ENCODE measurements at regions not wholly inside any gene's neighbourhood (a gene's known extent, or its start where the extent isn't known, plus 50 kb on each side); places are given as distances from the start of the nearest gene placed in this dataset.

DNA sequence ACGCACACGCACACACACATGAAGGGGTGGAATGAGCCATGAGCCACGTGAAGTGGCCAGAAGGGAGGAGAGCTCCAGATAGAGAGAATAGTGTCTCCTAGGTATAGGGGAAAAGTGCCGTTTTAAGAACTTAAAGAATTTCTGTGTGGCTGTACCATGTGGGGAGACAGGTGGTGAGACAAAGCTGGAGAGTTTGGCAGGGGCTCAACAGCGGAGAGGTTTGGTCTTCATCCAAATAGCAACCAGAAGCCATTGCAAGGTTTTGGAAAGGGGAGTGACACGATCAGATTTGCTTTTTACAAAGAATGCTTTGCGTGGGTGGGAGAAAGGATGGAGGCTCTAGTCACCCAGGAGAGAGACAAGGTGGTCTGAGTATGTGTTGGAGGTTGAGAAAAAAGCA is 146.0 kb downstream of the IL20RB start:
- TF ChIP-seq GATA3 (IDR thresholded peaks at IDR 0.05; ENCODE audit: low read depth, low read length), result no peak
- TF ChIP-seq GATA2 (IDR thresholded peaks at IDR 0.05; ENCODE audit: low read depth, low read length), result no peak

GRCh38 chr3:137105277-137105977 is 147.6 kb downstream of the IL20RB start:
- TF ChIP-seq GATA2 (IDR thresholded peaks at IDR 0.05; ENCODE audit: low read depth, low read length) (no peak), GATA3 (IDR thresholded peaks at IDR 0.05; ENCODE audit: low read depth, low read length) (no peak)

DNA sequence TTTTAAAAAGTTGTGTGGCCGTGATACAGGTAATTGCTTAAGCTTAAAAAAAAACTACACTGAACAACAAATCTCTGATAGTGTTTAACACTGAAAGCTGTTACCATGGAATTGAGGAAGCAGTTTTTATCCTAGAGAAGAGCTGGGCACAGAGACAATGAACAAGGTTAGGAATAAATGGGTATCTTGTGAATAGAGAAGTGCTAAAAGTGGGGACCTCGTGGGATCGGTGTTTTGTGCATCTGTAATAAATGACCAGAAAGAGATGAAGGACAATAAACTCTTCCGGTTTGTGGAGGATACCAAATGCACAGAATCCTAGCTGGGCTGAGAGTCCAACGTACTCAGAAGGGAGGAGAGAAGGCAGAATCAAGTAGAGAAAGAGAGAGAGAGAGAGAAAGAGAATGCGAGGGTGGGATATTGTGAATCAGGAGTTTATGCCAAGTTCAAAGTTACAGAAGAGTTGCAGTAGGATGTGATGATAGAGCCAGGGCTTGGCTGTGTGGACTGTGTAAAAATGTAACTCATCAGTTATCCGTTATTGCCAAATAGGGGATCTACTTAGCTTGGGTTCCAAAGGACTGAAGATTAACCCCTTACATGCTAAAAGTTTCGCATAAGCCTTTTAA is 148.9 kb downstream of the IL20RB start:
- TF ChIP-seq GATA3 (IDR thresholded peaks at IDR 0.05; ENCODE audit: low read depth, low read length), result no peak
- no peak for TF ChIP-seq GATA2 (IDR thresholded peaks at IDR 0.05; ENCODE audit: low read depth, low read length)

DNA sequence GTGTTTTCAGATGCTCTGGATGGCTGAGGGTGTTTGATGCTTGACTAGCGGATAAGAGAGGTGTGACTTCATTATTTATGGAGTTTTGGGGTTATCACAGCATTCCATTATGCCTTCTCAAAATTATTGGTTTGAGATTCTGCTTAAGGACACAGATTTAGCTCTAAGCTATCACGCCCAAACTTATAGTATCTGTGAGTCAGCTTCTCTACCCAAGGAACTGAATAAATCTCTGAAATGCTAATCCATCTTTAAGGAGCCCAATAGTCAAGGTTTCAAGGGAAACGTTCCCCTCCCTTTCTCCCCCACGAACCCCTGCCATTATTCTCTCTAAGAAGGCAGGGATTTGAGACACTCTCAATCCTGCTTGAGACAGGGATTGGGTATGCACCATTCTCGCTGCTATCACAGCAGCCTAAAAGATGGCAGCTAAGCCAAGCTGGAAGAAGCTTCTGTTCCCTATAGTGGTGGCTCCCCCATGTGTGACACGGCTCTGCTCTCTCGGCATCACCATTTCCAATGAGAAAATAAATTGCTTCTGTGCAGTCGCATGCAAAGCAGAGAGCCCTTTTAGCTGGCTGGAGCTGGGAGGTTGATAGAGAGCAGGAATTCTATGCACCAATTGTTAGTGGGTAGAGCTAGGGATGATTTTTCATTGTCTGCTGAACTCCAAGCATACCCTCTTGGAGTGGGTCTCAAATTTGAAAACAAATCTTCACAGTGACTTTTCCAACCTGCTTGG is 151.1 kb downstream of the IL20RB start:
- TF ChIP-seq GATA3 (IDR thresholded peaks at IDR 0.05; ENCODE audit: low read depth, low read length) (no peak), GATA2 (IDR thresholded peaks at IDR 0.05; ENCODE audit: low read depth, low read length) (no peak)

DNA sequence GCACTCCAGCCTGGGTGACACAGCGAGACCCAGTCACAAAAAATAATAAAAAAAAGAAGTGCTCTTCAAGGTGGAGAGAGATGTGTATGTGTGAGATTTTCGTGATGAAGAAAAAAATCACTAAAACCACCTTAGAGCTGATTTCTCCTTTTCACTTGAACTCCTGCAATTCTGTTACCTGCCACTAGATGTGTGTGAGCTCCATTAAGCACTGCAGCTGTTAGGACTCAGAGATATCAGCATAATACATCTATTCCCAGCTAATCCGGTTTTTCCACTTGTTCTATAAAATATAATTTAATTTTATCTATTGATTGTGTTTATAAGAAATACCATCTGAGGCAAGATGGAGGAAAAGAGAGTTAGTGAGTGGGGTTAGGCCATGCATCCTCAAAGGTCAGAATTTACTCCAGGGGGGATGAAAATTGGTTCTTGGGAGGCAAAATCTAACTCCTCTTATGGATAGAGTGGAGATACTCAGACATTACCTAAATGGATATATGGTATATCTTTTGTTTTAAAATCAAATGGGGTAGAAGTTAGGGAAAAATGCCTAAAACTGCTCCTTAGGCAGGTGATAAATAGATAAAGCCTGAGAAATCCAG is 152.7 kb downstream of the IL20RB start:
- peak; percentile 82 for TF ChIP-seq GATA3 (IDR thresholded peaks at IDR 0.05; ENCODE audit: low read depth, low read length)
- peak; percentile 59; the same call in 1 of the 2 replicates for TF ChIP-seq GATA2 (IDR thresholded peaks at IDR 0.05; ENCODE audit: low read depth, low read length)

DNA sequence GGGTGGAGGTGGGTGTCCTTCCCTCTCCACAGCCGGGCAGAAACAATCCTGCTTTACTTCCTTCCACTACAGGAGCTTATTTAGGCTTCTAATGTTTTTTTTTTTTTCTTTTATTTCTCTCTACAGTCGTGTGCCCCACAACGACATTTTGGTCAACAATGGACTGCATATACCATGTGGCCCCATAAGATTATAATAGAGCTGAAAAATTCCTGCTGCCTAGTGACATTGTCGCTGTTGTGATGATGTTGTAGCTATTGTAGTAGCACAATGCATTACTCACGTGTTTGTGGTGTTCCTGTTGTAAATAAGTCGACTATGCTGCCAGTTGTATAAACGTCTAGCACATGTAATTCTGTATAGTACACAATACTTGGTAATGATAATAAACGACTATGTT is 153.7 kb downstream of the IL20RB start:
- TF ChIP-seq GATA2 (IDR thresholded peaks at IDR 0.05; ENCODE audit: low read depth, low read length) (no peak), GATA3 (IDR thresholded peaks at IDR 0.05; ENCODE audit: low read depth, low read length) (no peak)

GRCh38 chr3:137116619-137117018 is 158.8 kb downstream of the IL20RB start:
- TF ChIP-seq GATA3 (IDR thresholded peaks at IDR 0.05; ENCODE audit: low read depth, low read length) (no peak), GATA2 (IDR thresholded peaks at IDR 0.05; ENCODE audit: low read depth, low read length) (no peak)

DNA sequence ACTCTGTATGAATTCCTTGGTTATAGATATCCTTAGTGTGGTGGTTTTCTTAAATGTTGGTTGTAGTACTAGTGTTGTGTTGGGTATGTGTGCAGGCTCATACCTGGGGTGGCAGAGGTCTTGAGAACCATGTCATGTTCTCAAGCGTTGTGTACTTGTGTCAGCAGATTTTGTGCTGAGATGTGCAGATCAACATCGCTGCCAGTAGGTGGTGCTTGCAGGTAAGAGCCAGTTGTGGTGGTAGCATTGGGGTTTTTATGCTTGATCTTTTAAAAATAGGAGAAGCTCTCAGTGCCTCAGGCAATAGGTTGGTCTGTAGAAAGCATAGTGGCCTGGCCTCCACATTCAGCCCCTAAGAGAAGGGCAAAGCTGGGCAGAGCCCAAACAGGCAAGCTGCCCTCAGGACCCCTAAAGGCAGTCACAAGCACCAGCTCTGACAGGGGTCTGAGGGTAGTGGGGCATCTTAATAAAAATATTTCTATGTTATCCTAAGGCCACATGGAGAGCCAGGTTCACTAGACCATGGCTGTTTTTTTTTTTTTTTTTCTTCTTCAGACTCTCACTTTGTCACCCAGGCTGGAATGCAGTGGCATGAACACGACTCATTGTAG is 164.0 kb downstream of the IL20RB start:
- no peak for TF ChIP-seq GATA3 (IDR thresholded peaks at IDR 0.05; ENCODE audit: low read depth, low read length)
- no peak for TF ChIP-seq GATA2 (IDR thresholded peaks at IDR 0.05; ENCODE audit: low read depth, low read length)

- TF ChIP-seq GATA3 (IDR thresholded peaks at IDR 0.05; ENCODE audit: low read depth, low read length) (no peak), GATA2 (IDR thresholded peaks at IDR 0.05; ENCODE audit: low read depth, low read length) (no peak)
Observed at GRCh38 chr3:137131081-137131480, 173.3 kb downstream of the IL20RB start.

- no peak for TF ChIP-seq GATA3 (IDR thresholded peaks at IDR 0.05; ENCODE audit: low read depth, low read length)
- TF ChIP-seq GATA2 (IDR thresholded peaks at IDR 0.05; ENCODE audit: low read depth, low read length), result no peak
Observed at GRCh38 chr3:137134431-137134830, 176.6 kb downstream of the IL20RB start.

DNA sequence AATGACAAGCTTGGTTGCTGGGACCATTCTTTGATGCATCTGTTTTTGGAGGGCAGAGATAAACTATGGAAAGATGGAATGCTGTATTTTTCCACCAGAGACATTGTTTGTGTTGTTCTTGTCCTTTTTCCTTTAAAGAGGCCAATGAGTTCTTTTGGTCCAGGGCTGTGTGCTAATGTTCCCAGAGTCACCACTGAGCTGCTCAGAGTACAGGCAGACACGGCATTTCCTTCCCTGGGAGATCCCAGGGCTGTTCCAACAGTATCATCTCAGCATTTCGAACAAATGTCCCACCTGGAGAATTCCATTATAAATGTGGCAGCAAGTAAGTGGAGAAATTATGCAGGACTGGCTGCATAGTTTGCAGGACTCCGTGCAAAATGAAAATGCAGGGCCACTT is 190.6 kb downstream of the IL20RB start:
- TF ChIP-seq GATA3 (IDR thresholded peaks at IDR 0.05; ENCODE audit: low read depth, low read length) (no peak), GATA2 (IDR thresholded peaks at IDR 0.05; ENCODE audit: low read depth, low read length) (no peak)

- TF ChIP-seq GATA3 (IDR thresholded peaks at IDR 0.05; ENCODE audit: low read depth, low read length) (no peak), GATA2 (IDR thresholded peaks at IDR 0.05; ENCODE audit: low read depth, low read length) (no peak)
Observed at GRCh38 chr3:137148917-137149316, 191.1 kb downstream of the IL20RB start.

GRCh38 chr3:137150825-137151224 is 193.0 kb downstream of the IL20RB start:
- TF ChIP-seq GATA2 (IDR thresholded peaks at IDR 0.05; ENCODE audit: low read depth, low read length) (no peak), GATA3 (IDR thresholded peaks at IDR 0.05; ENCODE audit: low read depth, low read length) (no peak)

Measured in SH-SY5Y (cell line).